ENCODE measurements at regions not wholly inside any gene's neighbourhood (a gene's known extent, or its start where the extent isn't known, plus 50 kb on each side); places are given as distances from the start of the nearest gene placed in this dataset.

DNA sequence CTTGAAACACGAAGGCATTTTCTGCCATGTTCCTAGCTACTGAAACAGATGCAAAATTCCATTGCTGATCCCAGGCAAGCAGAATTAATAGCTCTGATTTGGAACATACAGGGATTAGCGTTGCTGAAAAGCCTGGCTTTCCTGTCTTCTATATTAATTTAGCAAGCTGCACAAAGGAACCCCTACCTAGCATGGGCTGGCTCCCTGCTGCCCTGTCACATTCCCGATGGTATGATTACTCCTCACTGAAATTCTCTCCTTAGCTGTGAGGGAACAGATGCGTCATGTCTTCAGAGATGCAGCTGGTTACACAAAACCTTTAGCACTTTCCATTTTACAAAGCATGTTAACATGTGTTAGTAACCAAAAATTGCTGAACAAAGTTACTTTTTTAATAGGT, 878.9 kb downstream of the TYW1 start:
- no peak overlapping the region for H2AFZ ChIP-seq (ENCODE audit: low read length)
- H3K79me2 ChIP-seq (ENCODE audit: insufficient read depth, low read length) = no peaks in the 10 kb centered on the region
- no peaks in the 10 kb centered on the region for H3F3A ChIP-seq (ENCODE audit: low read depth)
- H3K9me3 ChIP-seq (ENCODE audit: insufficient read depth, low read depth, low read length) = peaks cover 10% of the 10 kb centered on the region
- H3K36me3 ChIP-seq (ENCODE audit: insufficient read depth, low read length) = no peaks in the 10 kb centered on the region
- no peak overlapping the region for H3K9ac ChIP-seq (ENCODE audit: low read depth, low read length, poor library complexity, severe bottlenecking)
- no peak for TF ChIP-seq EZH2phosphoT487 (IDR thresholded peaks at IDR 0.05; ENCODE audit: borderline replicate concordance)
- H3K4me1 ChIP-seq (ENCODE audit: insufficient read depth, low read length, poor library complexity, severe bottlenecking) = no peaks in the 10 kb centered on the region
- no peak overlapping the region for H3K4me3 ChIP-seq (ENCODE audit: low read length, poor library complexity, severe bottlenecking)
- no peak overlapping the region for H3K4me2 ChIP-seq (ENCODE audit: low read depth, low read length, poor library complexity, severe bottlenecking)
- no peaks in the 10 kb centered on the region for H3K9me2 ChIP-seq (replicated peaks; ENCODE audit: low read depth, low read length)
- H4K20me1 ChIP-seq (ENCODE audit: insufficient read depth, low read length, poor library complexity, severe bottlenecking) = no peaks in the 10 kb centered on the region
- H3K27me3 ChIP-seq (ENCODE audit: insufficient read depth, low read length, poor library complexity, severe bottlenecking) = no peaks in the 10 kb centered on the region

DNA sequence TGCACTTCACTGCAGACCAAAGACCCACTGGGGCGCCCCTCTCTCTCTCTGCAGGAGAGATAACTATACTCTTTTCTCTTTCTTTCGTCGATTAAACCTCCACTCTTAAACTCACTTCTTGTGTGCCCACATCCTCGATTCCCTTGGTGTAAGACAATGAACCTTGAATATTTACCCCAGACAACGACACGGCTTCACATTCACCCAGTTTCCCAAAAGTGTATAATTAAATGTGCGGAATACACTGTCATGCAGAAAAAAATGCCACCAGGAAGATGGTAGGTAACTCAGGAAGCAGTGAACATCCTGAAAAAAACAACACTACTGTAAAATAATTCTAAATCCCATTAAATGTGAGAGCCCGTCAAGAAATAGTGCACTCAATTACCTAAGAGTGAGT, 882.2 kb downstream of the TYW1 start:
- H3K4me2 ChIP-seq (ENCODE audit: low read depth, low read length, poor library complexity, severe bottlenecking) = no peak overlapping the region

DNA sequence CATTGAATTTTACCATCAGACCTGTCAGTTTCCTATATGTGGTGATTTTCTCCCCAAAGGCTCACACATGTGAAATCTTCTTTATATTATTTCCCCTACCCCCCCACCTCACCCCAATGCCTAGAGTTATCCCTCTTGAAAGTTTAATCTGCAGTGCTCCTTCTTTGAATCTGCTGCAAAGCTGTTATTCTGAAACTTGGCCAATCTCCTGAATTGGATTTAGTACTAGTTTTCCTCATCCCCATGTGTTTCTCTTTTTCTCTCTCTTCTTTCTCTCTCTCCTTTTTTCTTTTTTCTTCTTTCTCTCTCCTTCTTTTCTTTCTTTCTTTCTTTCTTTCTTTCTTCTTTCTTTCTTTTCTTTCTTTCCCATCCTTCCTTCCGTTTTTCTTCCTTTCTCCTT, 886.2 kb downstream of the TYW1 start:
- no peaks in the 10 kb centered on the region for H4K20me1 ChIP-seq (ENCODE audit: insufficient read depth, low read length, poor library complexity, severe bottlenecking)
- H3K4me3 ChIP-seq (ENCODE audit: low read length, poor library complexity, severe bottlenecking) = no peak overlapping the region
- no peak for TF ChIP-seq EZH2phosphoT487 (IDR thresholded peaks at IDR 0.05; ENCODE audit: borderline replicate concordance)
- TF ChIP-seq, protein P1, sequence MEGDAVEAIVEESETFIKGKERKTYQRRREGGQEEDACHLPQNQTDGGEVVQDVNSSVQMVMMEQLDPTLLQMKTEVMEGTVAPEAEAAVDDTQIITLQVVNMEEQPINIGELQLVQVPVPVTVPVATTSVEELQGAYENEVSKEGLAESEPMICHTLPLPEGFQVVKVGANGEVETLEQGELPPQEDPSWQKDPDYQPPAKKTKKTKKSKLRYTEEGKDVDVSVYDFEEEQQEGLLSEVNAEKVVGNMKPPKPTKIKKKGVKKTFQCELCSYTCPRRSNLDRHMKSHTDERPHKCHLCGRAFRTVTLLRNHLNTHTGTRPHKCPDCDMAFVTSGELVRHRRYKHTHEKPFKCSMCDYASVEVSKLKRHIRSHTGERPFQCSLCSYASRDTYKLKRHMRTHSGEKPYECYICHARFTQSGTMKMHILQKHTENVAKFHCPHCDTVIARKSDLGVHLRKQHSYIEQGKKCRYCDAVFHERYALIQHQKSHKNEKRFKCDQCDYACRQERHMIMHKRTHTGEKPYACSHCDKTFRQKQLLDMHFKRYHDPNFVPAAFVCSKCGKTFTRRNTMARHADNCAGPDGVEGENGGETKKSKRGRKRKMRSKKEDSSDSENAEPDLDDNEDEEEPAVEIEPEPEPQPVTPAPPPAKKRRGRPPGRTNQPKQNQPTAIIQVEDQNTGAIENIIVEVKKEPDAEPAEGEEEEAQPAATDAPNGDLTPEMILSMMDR (conservative IDR thresholded peaks at IDR 0.05; ENCODE audit: low read length) = no peak
- H3K9me2 ChIP-seq (replicated peaks; ENCODE audit: low read depth, low read length) = no peaks in the 10 kb centered on the region
- H3K36me3 ChIP-seq (ENCODE audit: insufficient read depth, low read length) = no peaks in the 10 kb centered on the region
- no peaks in the 10 kb centered on the region for H3K4me1 ChIP-seq (ENCODE audit: insufficient read depth, low read length, poor library complexity, severe bottlenecking)
- H2AFZ ChIP-seq (ENCODE audit: low read length) = no peak overlapping the region
- H3K27me3 ChIP-seq (ENCODE audit: insufficient read depth, low read length, poor library complexity, severe bottlenecking) = no peaks in the 10 kb centered on the region
- H3K4me2 ChIP-seq (ENCODE audit: low read depth, low read length, poor library complexity, severe bottlenecking) = no peak overlapping the region
- no peaks in the 10 kb centered on the region; the same call in 1 of the 2 replicates for H3K9me3 ChIP-seq (ENCODE audit: insufficient read depth, low read depth, low read length)
- H3K79me2 ChIP-seq (ENCODE audit: insufficient read depth, low read length) = no peaks in the 10 kb centered on the region
- no peak overlapping the region for H3K9ac ChIP-seq (ENCODE audit: low read depth, low read length, poor library complexity, severe bottlenecking)
- H3F3A ChIP-seq (ENCODE audit: low read depth) = no peaks in the 10 kb centered on the region

More for the DNA sequence above, 882.2 kb downstream of the TYW1 start:
- Histone ChIP-seq H3K9me3 (ENCODE audit: insufficient read depth, low read depth, low read length) (peaks cover 2% of the 10 kb centered on the region), H3K79me2 (ENCODE audit: insufficient read depth, low read length) (no peaks in the 10 kb centered on the region), H4K20me1 (ENCODE audit: insufficient read depth, low read length, poor library complexity, severe bottlenecking) (no peaks in the 10 kb centered on the region), H3K36me3 (ENCODE audit: insufficient read depth, low read length) (no peaks in the 10 kb centered on the region), H3K9ac (ENCODE audit: low read depth, low read length, poor library complexity, severe bottlenecking) (no peak overlapping the region), H3K4me1 (ENCODE audit: insufficient read depth, low read length, poor library complexity, severe bottlenecking) (no peaks in the 10 kb centered on the region), H3F3A (ENCODE audit: low read depth) (no peaks in the 10 kb centered on the region), H2AFZ (ENCODE audit: low read length) (no peak overlapping the region), H3K4me3 (ENCODE audit: low read length, poor library complexity, severe bottlenecking) (no peak overlapping the region), H3K9me2 (replicated peaks; ENCODE audit: low read depth, low read length) (no peaks in the 10 kb centered on the region), H3K27me3 (ENCODE audit: insufficient read depth, low read length, poor library complexity, severe bottlenecking) (no peaks in the 10 kb centered on the region)
- TF ChIP-seq, protein P1 (conservative IDR thresholded peaks at IDR 0.05; ENCODE audit: low read length) = no peak
- TF ChIP-seq EZH2phosphoT487 (IDR thresholded peaks at IDR 0.05; ENCODE audit: borderline replicate concordance) = no peak

DNA sequence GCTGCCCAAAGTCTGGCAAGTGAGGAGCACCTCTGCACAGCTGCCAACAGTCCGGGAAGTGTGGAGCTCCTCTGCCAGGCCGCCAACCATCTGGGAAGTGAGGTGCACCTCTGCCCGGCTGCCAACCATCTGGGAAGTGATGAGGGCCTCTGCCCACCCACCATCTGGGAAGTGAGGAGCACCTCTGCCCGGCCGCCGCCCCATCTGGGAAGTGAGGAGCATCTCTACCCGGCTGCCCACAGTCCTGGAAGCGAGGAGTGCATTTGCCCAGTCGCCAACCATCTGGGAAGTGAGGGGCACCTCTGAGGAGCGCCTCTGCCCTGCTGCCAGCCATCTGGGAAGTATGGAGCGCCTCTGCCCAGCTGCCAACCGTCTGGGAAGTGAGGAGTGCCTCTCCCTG, 893.7 kb downstream of the TYW1 start:
- H3K9me2 ChIP-seq (replicated peaks; ENCODE audit: low read depth, low read length) = no peaks in the 10 kb centered on the region
- no peak overlapping the region for H3K9ac ChIP-seq (ENCODE audit: low read depth, low read length, poor library complexity, severe bottlenecking)
- no peak overlapping the region for H2AFZ ChIP-seq (ENCODE audit: low read length)
- no peaks in the 10 kb centered on the region for H4K20me1 ChIP-seq (ENCODE audit: insufficient read depth, low read length, poor library complexity, severe bottlenecking)
- no peaks in the 10 kb centered on the region for H3F3A ChIP-seq (ENCODE audit: low read depth)
- no peak for TF ChIP-seq EZH2phosphoT487 (IDR thresholded peaks at IDR 0.05; ENCODE audit: borderline replicate concordance)
- TF ChIP-seq, protein P1 (conservative IDR thresholded peaks at IDR 0.05; ENCODE audit: low read length) = no peak
- no peaks in the 10 kb centered on the region; the same call in 1 of the 2 replicates for H3K9me3 ChIP-seq (ENCODE audit: insufficient read depth, low read depth, low read length)
- H3K4me3 ChIP-seq (ENCODE audit: low read length, poor library complexity, severe bottlenecking) = no peak overlapping the region
- no peaks in the 10 kb centered on the region for H3K36me3 ChIP-seq (ENCODE audit: insufficient read depth, low read length)
- no peaks in the 10 kb centered on the region for H3K27me3 ChIP-seq (ENCODE audit: insufficient read depth, low read length, poor library complexity, severe bottlenecking)
- H3K79me2 ChIP-seq (ENCODE audit: insufficient read depth, low read length) = no peaks in the 10 kb centered on the region
- H3K4me2 ChIP-seq (ENCODE audit: low read depth, low read length, poor library complexity, severe bottlenecking) = no peak overlapping the region
- H3K4me1 ChIP-seq (ENCODE audit: insufficient read depth, low read length, poor library complexity, severe bottlenecking) = no peaks in the 10 kb centered on the region
